MM.1S (cell line): ENCODE measurements at regions not wholly inside any gene's neighbourhood (a gene's known extent, or its start where the extent isn't known, plus 50 kb on each side); places are given as distances from the start of the nearest gene placed in this dataset.

Source experiments
- EZH2phosphoT487 ChIP-seq: fragments of 300-600 bp; sonication (generic); IDR thresholded peaks from 2 replicates; pipeline ENCODE4 v1.6.1; 2018; ENCODE audit warnings: antibody characterized with exemption, low read length
- TF ChIP-seq, protein P1 (sequence below): fragments of 300-600 bp; sonication (generic); IDR thresholded peaks from 2 replicates; pipeline ENCODE4 v1.5.1; 2016; ENCODE audit warnings: antibody characterized with exemption, low read length, mixed read lengths

DNA sequence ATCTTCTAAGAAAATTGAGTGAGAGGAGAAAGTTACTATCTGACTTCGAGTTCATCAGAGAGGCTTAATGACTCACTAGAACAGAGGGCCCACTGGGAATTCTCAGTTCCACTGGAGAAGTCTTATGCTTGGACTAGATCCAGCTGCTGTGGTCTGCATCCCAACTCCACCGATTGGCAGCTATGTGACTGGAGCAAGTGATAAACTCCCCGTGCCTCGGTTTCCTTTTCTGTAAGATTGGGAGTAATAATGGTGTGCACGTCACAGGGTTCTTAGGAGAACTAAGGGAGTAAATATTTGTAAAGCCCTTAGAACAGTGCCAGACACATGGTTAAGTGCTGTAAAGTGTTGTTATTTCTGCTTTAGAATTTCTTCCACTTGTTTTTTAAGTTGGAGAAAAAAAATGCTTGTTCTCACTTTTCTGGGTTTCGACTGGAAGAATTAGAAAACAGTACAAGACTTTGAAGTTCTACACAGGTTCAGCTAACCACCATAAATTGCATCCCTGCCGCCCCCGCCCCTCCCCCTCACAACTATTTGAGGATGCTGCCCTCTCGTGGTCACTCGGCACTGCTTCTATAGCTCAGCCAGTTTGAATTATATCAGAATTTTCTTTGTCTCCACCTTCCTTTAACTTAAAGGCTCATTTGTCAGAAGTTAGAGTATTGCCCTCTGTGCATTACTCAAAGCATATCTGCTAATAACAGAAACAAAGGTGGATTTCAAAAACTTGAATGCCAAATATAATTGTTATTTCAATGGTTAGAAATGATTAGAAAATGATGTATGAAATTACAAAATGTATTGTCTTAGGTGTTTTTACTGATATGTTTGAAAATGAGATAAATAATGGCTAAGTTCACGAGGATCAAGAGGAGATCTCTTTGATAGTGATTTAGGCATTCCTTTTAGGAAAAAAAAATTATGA, 95.0 kb upstream of the IFNGR1 start:
- TF ChIP-seq, protein P1, sequence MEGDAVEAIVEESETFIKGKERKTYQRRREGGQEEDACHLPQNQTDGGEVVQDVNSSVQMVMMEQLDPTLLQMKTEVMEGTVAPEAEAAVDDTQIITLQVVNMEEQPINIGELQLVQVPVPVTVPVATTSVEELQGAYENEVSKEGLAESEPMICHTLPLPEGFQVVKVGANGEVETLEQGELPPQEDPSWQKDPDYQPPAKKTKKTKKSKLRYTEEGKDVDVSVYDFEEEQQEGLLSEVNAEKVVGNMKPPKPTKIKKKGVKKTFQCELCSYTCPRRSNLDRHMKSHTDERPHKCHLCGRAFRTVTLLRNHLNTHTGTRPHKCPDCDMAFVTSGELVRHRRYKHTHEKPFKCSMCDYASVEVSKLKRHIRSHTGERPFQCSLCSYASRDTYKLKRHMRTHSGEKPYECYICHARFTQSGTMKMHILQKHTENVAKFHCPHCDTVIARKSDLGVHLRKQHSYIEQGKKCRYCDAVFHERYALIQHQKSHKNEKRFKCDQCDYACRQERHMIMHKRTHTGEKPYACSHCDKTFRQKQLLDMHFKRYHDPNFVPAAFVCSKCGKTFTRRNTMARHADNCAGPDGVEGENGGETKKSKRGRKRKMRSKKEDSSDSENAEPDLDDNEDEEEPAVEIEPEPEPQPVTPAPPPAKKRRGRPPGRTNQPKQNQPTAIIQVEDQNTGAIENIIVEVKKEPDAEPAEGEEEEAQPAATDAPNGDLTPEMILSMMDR, result peak; percentile 85
- no peak for TF ChIP-seq EZH2phosphoT487
